Retinal pigment epithelial cell (primary cell): ENCODE measurements at regions not wholly inside any gene's neighbourhood (a gene's known extent, or its start where the extent isn't known, plus 50 kb on each side); places are given as distances from the start of the nearest gene placed in this dataset.
"Not testable (repeated sequence)": the region's sequence is repeated elsewhere in the genome, so short reads cannot be mapped to it uniquely, and the experiment has no call there.

Experiments
- DNase-seq: peaks from one replicate; pipeline ENCODE4 v3.0.0-alpha.2; 2010; ENCODE audit warnings: low read depth
- H3K4me3 ChIP-seq: 2 replicates; pipeline ENCODE4 v1.5.1; 2011; ENCODE audit warnings: mild to moderate bottlenecking, low read length, control low read depth, moderate library complexity
- TF ChIP-seq, protein P1 (sequence below): conservative IDR thresholded peaks from 2 replicates; pipeline ENCODE4 v1.5.1; 2011; ENCODE audit warnings: low read depth, low read length, control low read depth, inconsistent platforms

DNA sequence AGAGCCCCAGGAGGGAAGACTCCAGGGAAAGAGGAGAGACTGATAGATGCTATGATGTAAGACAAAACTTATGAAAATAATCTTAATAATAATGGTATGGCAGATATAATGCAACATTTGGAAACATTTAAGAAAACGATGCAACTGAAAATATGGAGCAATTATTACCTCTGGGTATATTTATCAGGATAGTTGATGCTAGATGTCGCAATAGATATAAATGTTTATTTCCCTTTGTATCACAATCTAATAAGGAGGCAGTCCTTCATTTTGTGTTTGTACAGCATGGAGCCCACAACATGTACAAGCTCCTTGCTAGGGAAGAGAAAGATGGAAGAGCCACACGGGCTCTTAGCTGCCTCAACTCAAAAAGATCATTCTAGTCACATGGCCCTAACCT is 101.1 kb upstream of the TMEM132E start:
- TF ChIP-seq, protein P1, sequence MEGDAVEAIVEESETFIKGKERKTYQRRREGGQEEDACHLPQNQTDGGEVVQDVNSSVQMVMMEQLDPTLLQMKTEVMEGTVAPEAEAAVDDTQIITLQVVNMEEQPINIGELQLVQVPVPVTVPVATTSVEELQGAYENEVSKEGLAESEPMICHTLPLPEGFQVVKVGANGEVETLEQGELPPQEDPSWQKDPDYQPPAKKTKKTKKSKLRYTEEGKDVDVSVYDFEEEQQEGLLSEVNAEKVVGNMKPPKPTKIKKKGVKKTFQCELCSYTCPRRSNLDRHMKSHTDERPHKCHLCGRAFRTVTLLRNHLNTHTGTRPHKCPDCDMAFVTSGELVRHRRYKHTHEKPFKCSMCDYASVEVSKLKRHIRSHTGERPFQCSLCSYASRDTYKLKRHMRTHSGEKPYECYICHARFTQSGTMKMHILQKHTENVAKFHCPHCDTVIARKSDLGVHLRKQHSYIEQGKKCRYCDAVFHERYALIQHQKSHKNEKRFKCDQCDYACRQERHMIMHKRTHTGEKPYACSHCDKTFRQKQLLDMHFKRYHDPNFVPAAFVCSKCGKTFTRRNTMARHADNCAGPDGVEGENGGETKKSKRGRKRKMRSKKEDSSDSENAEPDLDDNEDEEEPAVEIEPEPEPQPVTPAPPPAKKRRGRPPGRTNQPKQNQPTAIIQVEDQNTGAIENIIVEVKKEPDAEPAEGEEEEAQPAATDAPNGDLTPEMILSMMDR: no peak
- no peak for DNase-seq
- no peak overlapping the region for H3K4me3 ChIP-seq

DNA sequence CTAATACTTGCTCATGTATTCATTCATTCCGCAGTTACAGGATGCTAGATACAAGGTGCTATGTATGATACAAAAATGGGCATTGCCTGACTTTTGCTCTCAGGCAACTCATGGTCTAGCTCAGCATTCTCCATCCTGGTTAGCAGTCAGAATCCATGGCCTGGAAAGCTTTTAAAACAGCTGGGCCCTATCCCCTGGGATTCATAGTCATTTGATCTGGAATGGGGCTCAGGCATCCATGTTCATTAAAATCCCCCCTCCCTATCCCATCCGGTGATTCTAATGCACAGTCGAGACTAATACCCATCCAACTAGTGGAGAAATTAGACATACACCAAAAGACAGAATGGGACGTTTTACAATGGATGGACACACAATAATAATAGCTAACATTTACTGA is 104.1 kb upstream of the TMEM132E start:
- H3K4me3 ChIP-seq: no peak overlapping the region
- TF ChIP-seq, protein P1: no peak
- no peak for DNase-seq

DNA sequence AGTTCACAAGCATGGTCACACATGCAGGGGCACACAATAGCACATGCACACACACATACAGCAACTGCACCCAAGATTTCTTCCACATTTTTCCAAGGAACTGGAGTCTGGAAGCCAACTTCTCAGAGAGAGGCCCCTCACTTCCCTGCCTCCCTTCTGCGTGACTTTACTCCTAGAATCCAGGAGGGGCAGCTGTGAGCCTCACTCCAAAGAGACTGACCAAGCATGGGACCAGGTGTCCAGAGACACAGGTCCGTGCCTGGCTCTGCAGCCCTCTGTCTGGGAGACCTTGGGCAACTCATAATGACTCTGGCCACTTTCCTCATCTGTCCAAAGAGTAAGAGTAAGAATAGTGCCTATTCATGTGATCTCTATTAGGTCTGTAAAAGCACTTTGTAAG is 104.7 kb upstream of the TMEM132E start:
- TF ChIP-seq, protein P1: no peak
- H3K4me3 ChIP-seq: no peak overlapping the region
- no peak for DNase-seq

DNA sequence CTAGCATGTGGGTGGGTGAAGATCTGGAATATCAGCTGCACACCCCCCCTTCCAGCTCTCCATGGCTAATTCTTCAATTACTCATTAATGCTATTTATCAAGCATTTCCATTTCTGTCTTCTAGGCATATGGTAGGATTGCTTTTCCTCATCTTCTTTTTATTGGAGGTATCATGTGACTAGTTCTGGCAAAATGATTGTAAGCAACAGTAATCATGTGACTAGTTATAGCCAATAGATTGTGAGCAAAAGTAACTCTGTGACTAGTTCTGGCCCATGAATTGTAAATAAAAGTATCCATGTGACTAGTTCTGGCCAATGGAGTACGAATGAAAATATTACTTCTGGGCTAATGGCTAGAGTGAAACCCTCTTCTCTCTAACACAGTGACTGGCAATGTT is 107.0 kb upstream of the TMEM132E start:
- no peak for DNase-seq
- TF ChIP-seq, protein P1: no peak
- no peak overlapping the region for H3K4me3 ChIP-seq

DNA sequence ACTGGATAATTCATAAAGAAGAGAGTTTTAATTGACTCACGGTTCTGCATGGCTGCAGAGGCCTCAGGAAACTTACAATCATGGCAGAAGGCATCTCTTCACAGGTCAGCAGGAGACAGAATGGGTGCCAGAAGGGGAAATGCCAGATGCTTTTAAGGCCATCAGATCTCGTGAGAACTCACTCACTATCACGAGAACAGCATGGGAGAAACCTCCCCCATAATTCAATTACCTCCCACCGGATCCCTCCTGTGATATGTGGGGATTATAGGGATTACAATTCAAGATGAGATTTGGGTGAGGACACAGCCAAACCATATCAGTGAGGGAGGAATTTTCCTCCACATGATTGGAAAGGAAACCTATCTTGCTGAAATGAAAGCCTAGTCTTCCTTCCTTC is 108.1 kb upstream of the TMEM132E start:
- DNase-seq, H3K4me3 ChIP-seq: not testable (repeated sequence)

DNA sequence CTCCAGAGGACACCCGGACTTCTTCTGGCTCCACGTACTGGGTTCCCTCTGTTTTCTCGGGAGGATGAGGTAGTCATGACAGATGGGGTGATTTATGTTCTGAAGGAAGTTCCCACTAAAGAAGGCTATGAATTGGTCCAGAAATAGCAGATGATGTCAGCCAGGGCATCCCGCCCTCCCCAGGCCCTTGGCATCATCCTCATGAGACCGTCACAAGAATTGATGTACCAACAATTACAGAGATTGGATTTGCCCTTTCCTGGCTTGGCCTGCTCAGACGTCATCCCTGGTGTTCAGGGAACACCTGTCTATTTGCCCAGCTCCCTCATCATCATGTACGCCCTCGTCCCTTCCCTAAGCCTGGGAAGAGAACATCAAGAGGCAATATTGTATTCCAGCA is 102.8 kb upstream of the CCL1 start:
- no peak for DNase-seq
- TF ChIP-seq, protein P1: no peak
- H3K4me3 ChIP-seq: no peak overlapping the region

DNA sequence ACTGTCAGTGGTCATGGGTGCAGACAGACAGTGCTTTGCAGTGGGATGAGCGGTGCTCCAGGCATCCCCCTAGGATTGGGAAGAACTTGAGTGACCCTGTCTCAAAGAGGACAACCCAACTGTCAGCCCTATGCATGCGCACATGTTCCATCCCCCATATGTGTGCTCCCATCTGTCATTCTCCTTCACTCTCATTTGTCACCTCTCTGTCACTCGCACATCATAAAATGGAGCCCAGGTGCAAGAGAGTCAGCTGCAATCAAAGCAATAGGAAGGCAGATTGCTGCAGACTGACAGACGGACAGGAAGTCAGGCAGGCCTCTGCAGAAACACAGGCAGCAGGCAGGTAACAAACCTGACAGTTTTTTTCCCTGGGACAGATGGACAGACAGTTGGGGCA is 101.8 kb upstream of the CCL1 start:
- DNase-seq: no peak
- TF ChIP-seq, protein P1: no peak

DNA sequence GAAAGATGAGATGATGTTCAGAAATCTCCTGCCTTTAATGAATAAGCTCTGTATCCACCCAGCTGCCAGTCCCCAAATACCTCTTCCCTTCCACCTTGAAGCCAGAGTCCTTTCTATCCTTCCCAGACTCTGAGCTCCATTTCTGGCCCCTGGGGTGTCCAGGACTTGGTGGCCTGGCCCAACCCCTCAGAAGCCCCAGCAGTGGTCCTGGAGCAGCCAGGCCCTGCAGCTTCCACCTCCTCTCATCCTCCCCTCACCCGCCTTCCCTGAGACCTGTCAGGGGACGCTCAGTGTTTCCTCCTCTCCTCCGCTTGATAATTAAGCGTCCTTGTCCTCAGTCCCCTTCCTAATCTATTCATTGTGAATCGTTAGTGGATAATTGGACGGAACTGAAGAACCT is 95.2 kb upstream of the CCL1 start:
- TF ChIP-seq, protein P1: no peak
- no peak overlapping the region for H3K4me3 ChIP-seq
- no peak for DNase-seq

More for the DNA sequence above, 101.8 kb upstream of the CCL1 start:
- no peak overlapping the region for H3K4me3 ChIP-seq
